ENCODE measurements at regions not wholly inside any gene's neighbourhood (a gene's known extent, or its start where the extent isn't known, plus 50 kb on each side); places are given as distances from the start of the nearest gene placed in this dataset.

GRCh38 chr14:30125322-30125979 is 197.8 kb upstream of the PRKD1 start:
- no peak overlapping the region for H3K27ac Mint-ChIP-seq (ENCODE audit: unreplicated experiment)
- H3K36me3 Mint-ChIP-seq (ENCODE audit: unreplicated experiment) = no peaks in the 10 kb centered on the region
- no peaks in the 10 kb centered on the region for H3K9me3 Mint-ChIP-seq (ENCODE audit: unreplicated experiment)
- TF ChIP-seq CTCF (IDR thresholded peaks at IDR 0.05; ENCODE audit: partially characterized antibody, unreplicated experiment) = no peak
- H3K27me3 Mint-ChIP-seq (ENCODE audit: unreplicated experiment) = peaks cover 2% of the 10 kb centered on the region
- no peak overlapping the region for H3K4me3 Mint-ChIP-seq (ENCODE audit: unreplicated experiment)
- no peak for DNase-seq
- H3K4me1 Mint-ChIP-seq (ENCODE audit: low read depth, unreplicated experiment) = no peaks in the 10 kb centered on the region

- Mint-ChIP-seq H3K27me3 (ENCODE audit: unreplicated experiment) (no peaks in the 10 kb centered on the region), H3K4me1 (ENCODE audit: low read depth, unreplicated experiment) (no peaks in the 10 kb centered on the region), H3K4me3 (ENCODE audit: unreplicated experiment) (no peak overlapping the region), H3K27ac (ENCODE audit: unreplicated experiment) (no peak overlapping the region), H3K9me3 (ENCODE audit: unreplicated experiment) (no peaks in the 10 kb centered on the region), H3K36me3 (ENCODE audit: unreplicated experiment) (no peaks in the 10 kb centered on the region)
- no peak for TF ChIP-seq CTCF (IDR thresholded peaks at IDR 0.05; ENCODE audit: partially characterized antibody, unreplicated experiment)
- DNase-seq = no peak
Measured at GRCh38 chr14:30129807-30130206, 202.2 kb upstream of the PRKD1 start.

- H3K36me3 Mint-ChIP-seq (ENCODE audit: unreplicated experiment) = no peaks in the 10 kb centered on the region
- no peak overlapping the region for H3K27ac Mint-ChIP-seq (ENCODE audit: unreplicated experiment)
- no peak overlapping the region for H3K4me3 Mint-ChIP-seq (ENCODE audit: unreplicated experiment)
- no peak for TF ChIP-seq CTCF (IDR thresholded peaks at IDR 0.05; ENCODE audit: partially characterized antibody, unreplicated experiment)
- DNase-seq = no peak
- H3K27me3 Mint-ChIP-seq (ENCODE audit: unreplicated experiment) = no peaks in the 10 kb centered on the region
- no peaks in the 10 kb centered on the region for H3K4me1 Mint-ChIP-seq (ENCODE audit: low read depth, unreplicated experiment)
- no peaks in the 10 kb centered on the region for H3K9me3 Mint-ChIP-seq (ENCODE audit: unreplicated experiment)
Measured at GRCh38 chr14:30131581-30132097, 204.0 kb upstream of the PRKD1 start.

GRCh38 chr14:30132196-30132595 is 204.5 kb upstream of the PRKD1 start:
- Mint-ChIP-seq H3K4me1 (ENCODE audit: low read depth, unreplicated experiment) (no peaks in the 10 kb centered on the region), H3K36me3 (ENCODE audit: unreplicated experiment) (no peaks in the 10 kb centered on the region), H3K27me3 (ENCODE audit: unreplicated experiment) (no peaks in the 10 kb centered on the region), H3K27ac (ENCODE audit: unreplicated experiment) (no peak overlapping the region), H3K9me3 (ENCODE audit: unreplicated experiment) (no peaks in the 10 kb centered on the region), H3K4me3 (ENCODE audit: unreplicated experiment) (no peak overlapping the region)
- no peak for TF ChIP-seq CTCF (IDR thresholded peaks at IDR 0.05; ENCODE audit: partially characterized antibody, unreplicated experiment)
- DNase-seq = no peak

GRCh38 chr14:30134936-30135335 is 207.3 kb upstream of the PRKD1 start:
- no peaks in the 10 kb centered on the region for H3K9me3 Mint-ChIP-seq (ENCODE audit: unreplicated experiment)
- H3K4me1 Mint-ChIP-seq (ENCODE audit: low read depth, unreplicated experiment) = no peaks in the 10 kb centered on the region
- DNase-seq = no peak
- H3K4me3 Mint-ChIP-seq (ENCODE audit: unreplicated experiment) = no peak overlapping the region
- no peaks in the 10 kb centered on the region for H3K27me3 Mint-ChIP-seq (ENCODE audit: unreplicated experiment)
- no peak overlapping the region for H3K27ac Mint-ChIP-seq (ENCODE audit: unreplicated experiment)
- no peaks in the 10 kb centered on the region for H3K36me3 Mint-ChIP-seq (ENCODE audit: unreplicated experiment)
- TF ChIP-seq CTCF (IDR thresholded peaks at IDR 0.05; ENCODE audit: partially characterized antibody, unreplicated experiment) = no peak

All from glutamatergic neuron (in vitro differentiated cells).